ENCODE measurements at regions not wholly inside any gene's neighbourhood (a gene's known extent, or its start where the extent isn't known, plus 50 kb on each side); places are given as distances from the start of the nearest gene placed in this dataset.
A peak's percentile ranks its signal among the peaks of the same experiment; 100 is the strongest.
"Not testable (repeated sequence)": the region's sequence is repeated elsewhere in the genome, so short reads cannot be mapped to it uniquely, and the experiment has no call there.

GRCh38 chr12:47367912-47368537 lies 288.3 kb upstream of the AMIGO2 start:
- no peak for DNase-seq

- DNase-seq = no peak
Measured at GRCh38 chr12:47366579-47366978, 286.8 kb upstream of the AMIGO2 start.

GRCh38 chr12:47366157-47366556 lies 286.4 kb upstream of the AMIGO2 start:
- no peak for DNase-seq

- DNase-seq = not testable (repeated sequence)
Measured at GRCh38 chr12:47365443-47366076, 285.8 kb upstream of the AMIGO2 start.

GRCh38 chr12:47364261-47364660 lies 284.5 kb upstream of the AMIGO2 start:
- no peak for DNase-seq

GRCh38 chr12:47362126-47362705 lies 282.5 kb upstream of the AMIGO2 start:
- no peak for DNase-seq

- no peak for DNase-seq
Measured at GRCh38 chr12:47361389-47362021, 281.7 kb upstream of the AMIGO2 start.

GRCh38 chr12:47360771-47361388 lies 281.1 kb upstream of the AMIGO2 start:
- no peak for DNase-seq

GRCh38 chr12:47360093-47360480 lies 280.3 kb upstream of the AMIGO2 start:
- no peak for DNase-seq

GRCh38 chr12:47359310-47360092 lies 279.7 kb upstream of the AMIGO2 start:
- no peak for DNase-seq

GRCh38 chr12:47357006-47357405 lies 277.2 kb upstream of the AMIGO2 start:
- DNase-seq = not testable (repeated sequence)

- DNase-seq = peak; percentile 3
Measured at GRCh38 chr12:47356129-47356700, 276.5 kb upstream of the AMIGO2 start.

GRCh38 chr12:47353508-47353907 lies 273.7 kb upstream of the AMIGO2 start:
- no peak for DNase-seq

GRCh38 chr12:47352067-47352466 lies 272.3 kb upstream of the AMIGO2 start:
- no peak for DNase-seq

- DNase-seq = no peak
Measured at GRCh38 chr12:47351526-47351925, 271.8 kb upstream of the AMIGO2 start.

- no peak for DNase-seq
Measured at GRCh38 chr12:47350062-47350408, 270.3 kb upstream of the AMIGO2 start.

- no peak for DNase-seq
Measured at GRCh38 chr12:47349137-47350061, 269.6 kb upstream of the AMIGO2 start.

- no peak for DNase-seq
Measured at GRCh38 chr12:47348206-47348605, 268.4 kb upstream of the AMIGO2 start.

- DNase-seq = no peak
Measured at GRCh38 chr12:47346251-47347019, 266.7 kb upstream of the AMIGO2 start.

Measured in retina (tissue), 1 donor.